K562 (cell line): ENCODE measurements at regions not wholly inside any gene's neighbourhood (a gene's known extent, or its start where the extent isn't known, plus 50 kb on each side); places are given as distances from the start of the nearest gene placed in this dataset.

Experiments used
- BRD4 ChIP-seq: fragments of 200-600 bp; sonication (generic); IDR thresholded peaks from 2 replicates; pipeline ENCODE4 v1.6.1; 2017; ENCODE audit warnings: inconsistent platforms
- CREM ChIP-seq: IDR thresholded peaks from 2 replicates; pipeline ENCODE4 v1.6.1; 2014; ENCODE audit warnings: antibody characterized with exemption, low read depth
- CSDE1 ChIP-seq, 2 experiments: fragments of 450-650 bp; IDR thresholded peaks; 2 replicates each; pipeline ENCODE4 v1.6.1; 2016; ENCODE audit warnings: mild to moderate bottlenecking in 1 of 2
- FOSL1 ChIP-seq: fragments of 200-800 bp; sonication (Bioruptor generic); conservative IDR thresholded peaks from 2 replicates; pipeline ENCODE4 v1.6.1; 2016; ENCODE audit warnings: missing genetic modification characterization, missing compliant biosample characterization
- HMG20B ChIP-seq: fragments of 250-450 bp; sonication (Bioruptor Pico); IDR thresholded peaks from 2 replicates; pipeline ENCODE4 v1.5.0; 2021; ENCODE audit warnings: mild to moderate bottlenecking
- IRF2 ChIP-seq: sonication (generic); formaldehyde crosslinking; IDR thresholded peaks from 2 replicates; pipeline ENCODE4 v1.8.1; 2022; ENCODE audit warnings: mild to moderate bottlenecking, missing genetic modification reagents
- KDM2B ChIP-seq: fragments of 250-450 bp; sonication (Bioruptor Pico); IDR thresholded peaks from 2 replicates; pipeline ENCODE4 v1.8.0; 2021; ENCODE audit warnings: mild to moderate bottlenecking, moderate library complexity
- KDM4B ChIP-seq, 2 experiments: fragments of 450-650 bp in 1 of 2; sonication (generic) in 1 of 2; IDR thresholded peaks; 2 replicates each; pipeline ENCODE4 v1.6.1; 2016 to 2017; ENCODE audit warnings: borderline replicate concordance in 2 of 2, antibody characterized with exemption in 1 of 2, low read depth in 1 of 2, mild to moderate bottlenecking in 1 of 2
- KLF13 ChIP-seq: fragments of 450-650 bp; IDR thresholded peaks from 2 replicates; pipeline ENCODE4 v1.6.1; 2016; ENCODE audit warnings: missing genetic modification characterization, low read depth, mild to moderate bottlenecking, missing compliant biosample characterization, moderate library complexity, borderline replicate concordance
- MEIS2 ChIP-seq: fragments of 450-650 bp; IDR thresholded peaks from 2 replicates; pipeline ENCODE4 v1.6.1; 2014; ENCODE audit warnings: mild to moderate bottlenecking; ENCODE audit not compliant: partially characterized antibody
- NFE2L1 ChIP-seq: fragments of 450-650 bp; IDR thresholded peaks from 2 replicates; pipeline ENCODE4 v1.6.1; 2016; ENCODE audit warnings: missing genetic modification characterization, low read depth, mild to moderate bottlenecking, missing compliant biosample characterization, moderate library complexity, borderline replicate concordance
- RFX1 ChIP-seq: fragments of 450-650 bp; IDR thresholded peaks from 2 replicates; pipeline ENCODE4 v1.6.1; 2016; ENCODE audit warnings: mild to moderate bottlenecking, moderate library complexity
- ZNF766 ChIP-seq: fragments of 200-800 bp; sonication (Bioruptor generic); conservative IDR thresholded peaks from 2 replicates; pipeline ENCODE4 v1.6.1; 2016; ENCODE audit warnings: missing genetic modification characterization, missing compliant biosample characterization
- TF ChIP-seq, protein P1 (sequence below), 2 experiments: fragments of 450-650 bp; IDR thresholded peaks; 2 replicates each; pipeline ENCODE4 v1.6.1; 2016; ENCODE audit warnings: mild to moderate bottlenecking in 2 of 2, borderline replicate concordance in 1 of 2, low read depth in 1 of 2, moderate library complexity in 1 of 2
- TF ChIP-seq, protein P2 (sequence below): sonication (generic); formaldehyde crosslinking; IDR thresholded peaks from 2 replicates; pipeline ENCODE4 v1.8.1; 2023; ENCODE audit warnings: mild to moderate bottlenecking, missing genetic modification reagents
- TF ChIP-seq, protein P3 (sequence below): fragments of 450-650 bp; conservative IDR thresholded peaks from 2 replicates; pipeline ENCODE4 v1.6.1; 2016; ENCODE audit warnings: missing genetic modification characterization, low read depth, mild to moderate bottlenecking, missing compliant biosample characterization, moderate library complexity

DNA sequence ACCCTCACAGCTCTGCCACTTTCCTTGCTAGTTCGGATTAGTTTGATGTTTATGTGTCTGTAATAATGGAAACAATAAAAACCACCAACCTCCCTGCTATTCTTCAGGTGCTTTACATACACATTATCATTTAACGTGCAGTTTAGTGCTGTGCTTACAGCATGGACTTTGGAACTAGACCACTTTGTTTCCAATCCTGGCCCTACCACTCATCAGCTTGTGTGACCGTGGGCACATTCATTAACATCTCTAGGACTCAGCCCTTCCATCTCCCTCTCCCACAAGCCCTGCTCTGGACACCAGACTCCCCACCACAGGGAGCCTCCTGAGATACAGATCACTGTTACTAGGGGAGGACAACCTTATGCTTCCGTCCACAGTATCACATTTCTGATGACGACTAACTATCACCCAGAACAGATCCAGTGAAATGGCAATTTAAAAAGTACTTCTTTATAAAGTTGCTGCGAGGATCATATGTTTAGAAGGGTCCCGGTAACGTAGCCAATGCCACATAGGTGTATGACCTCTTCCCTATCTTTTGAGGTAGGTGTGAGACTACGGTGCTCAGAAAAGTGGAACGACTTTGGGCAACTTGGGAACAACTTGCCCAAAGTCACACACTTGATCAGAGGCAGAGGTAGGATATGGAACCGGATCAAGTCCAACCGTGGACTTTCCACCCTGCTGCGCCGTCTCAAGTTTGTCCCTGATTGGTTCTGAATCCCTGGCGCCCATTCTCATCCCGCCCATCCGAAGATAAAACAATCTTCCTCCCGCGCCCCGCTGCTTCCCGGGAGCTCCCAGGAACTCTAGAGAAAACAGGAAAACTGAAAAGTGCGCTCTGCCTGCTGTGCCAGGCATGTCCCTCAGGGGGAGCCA, 132.4 kb upstream of the NIPBL start (continued):
- TF ChIP-seq KLF13, result no peak
- no peak for TF ChIP-seq KDM2B (CRISPR knock-in tag)
- 0 out of 2 replicates have a peak, but pooled peaks have one; percentile 42 for TF ChIP-seq CREM
- TF ChIP-seq HMG20B, result no peak
- TF ChIP-seq, protein P1, sequence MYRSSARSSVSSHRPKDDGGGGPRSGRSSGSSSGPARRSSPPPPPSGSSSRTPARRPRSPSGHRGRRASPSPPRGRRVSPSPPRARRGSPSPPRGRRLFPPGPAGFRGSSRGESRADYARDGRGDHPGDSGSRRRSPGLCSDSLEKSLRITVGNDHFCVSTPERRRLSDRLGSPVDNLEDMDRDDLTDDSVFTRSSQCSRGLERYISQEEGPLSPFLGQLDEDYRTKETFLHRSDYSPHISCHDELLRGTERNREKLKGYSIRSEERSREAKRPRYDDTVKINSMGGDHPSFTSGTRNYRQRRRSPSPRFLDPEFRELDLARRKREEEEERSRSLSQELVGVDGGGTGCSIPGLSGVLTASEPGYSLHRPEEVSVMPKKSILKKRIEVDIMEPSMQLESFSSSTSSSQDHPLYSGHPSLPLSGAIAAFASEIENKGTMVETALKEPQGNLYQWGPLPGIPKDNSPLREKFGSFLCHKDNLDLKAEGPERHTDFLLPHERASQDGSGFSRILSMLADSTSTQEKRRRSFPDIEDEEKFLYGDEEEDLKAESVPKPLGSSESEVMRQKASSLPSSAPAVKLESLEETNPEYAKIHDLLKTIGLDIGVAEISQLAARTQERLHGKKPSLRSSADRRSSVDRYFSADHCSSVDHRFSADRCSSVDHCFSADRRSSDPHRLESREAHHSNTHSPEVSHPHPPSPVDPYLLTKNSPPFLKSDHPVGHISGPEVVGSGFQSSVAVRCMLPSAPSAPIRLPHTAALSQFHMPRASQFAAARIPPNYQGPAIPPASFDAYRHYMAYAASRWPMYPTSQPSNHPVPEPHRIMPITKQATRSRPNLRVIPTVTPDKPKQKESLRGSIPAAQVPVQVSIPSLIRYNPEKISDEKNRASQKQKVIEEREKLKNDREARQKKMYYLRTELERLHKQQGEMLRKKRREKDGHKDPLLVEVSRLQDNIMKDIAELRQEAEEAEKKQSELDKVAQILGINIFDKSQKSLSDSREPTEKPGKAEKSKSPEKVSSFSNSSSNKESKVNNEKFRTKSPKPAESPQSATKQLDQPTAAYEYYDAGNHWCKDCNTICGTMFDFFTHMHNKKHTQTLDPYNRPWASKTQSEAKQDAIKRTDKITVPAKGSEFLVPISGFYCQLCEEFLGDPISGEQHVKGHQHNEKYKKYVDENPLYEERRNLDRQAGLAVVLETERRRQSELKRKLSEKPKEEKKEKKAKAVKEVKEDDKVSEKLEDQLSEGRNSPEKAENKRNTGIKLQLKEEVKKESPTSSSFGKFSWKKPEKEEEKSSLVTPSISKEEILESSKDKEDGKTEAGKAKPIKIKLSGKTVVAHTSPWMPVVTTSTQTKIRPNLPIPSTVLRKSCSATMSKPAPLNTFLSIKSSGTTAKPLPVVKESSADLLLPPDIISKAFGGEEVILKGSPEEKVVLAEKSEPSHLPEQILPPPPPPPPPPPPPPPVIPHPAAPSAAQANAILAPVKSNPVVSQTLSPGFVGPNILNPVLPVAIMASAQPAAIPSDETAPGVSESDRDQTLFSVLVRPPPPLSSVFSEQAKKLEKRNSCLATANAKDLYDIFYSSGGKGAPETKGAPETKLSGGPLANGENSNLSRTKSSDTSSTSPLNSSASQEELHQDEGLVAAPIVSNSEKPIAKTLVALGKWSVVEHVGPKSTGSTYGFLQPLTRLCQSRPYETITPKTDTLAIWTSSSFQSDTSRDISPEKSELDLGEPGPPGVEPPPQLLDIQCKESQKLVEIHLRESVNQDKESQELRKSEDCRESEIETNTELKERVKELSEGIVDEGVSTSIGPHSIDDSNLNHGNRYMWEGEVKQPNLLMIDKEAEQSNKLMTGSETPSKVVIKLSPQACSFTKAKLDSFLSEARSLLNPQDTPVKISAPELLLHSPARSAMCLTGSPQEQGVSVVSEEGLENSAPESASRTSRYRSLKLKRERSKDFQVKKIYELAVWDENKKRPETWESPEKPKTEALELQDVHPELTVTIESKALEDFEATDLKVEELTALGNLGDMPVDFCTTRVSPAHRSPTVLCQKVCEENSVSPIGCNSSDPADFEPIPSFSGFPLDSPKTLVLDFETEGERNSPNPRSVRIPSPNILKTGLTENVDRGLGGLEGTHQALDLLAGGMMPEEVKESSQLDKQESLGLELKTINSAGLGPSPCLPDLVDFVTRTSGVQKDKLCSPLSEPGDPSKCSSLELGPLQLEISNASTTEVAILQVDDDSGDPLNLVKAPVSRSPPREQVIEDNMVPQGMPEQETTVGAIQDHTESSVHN (IDR thresholded peaks at IDR 0.05; ENCODE audit: borderline replicate concordance in 1 of 2, low read depth in 1 of 2), result no peak
- TF ChIP-seq BRD4, result peak; percentile 74; the same call in 1 of the 2 replicates
- no peak for TF ChIP-seq FOSL1 (tag)
- TF ChIP-seq NFE2L1 (tag), result no peak
- TF ChIP-seq ZNF766 (CRISPR knock-in tag), result 0 out of 2 replicates have a peak, but pooled peaks have one; percentile 19
- peak; percentile 41 for TF ChIP-seq RFX1
- TF ChIP-seq, protein P2, sequence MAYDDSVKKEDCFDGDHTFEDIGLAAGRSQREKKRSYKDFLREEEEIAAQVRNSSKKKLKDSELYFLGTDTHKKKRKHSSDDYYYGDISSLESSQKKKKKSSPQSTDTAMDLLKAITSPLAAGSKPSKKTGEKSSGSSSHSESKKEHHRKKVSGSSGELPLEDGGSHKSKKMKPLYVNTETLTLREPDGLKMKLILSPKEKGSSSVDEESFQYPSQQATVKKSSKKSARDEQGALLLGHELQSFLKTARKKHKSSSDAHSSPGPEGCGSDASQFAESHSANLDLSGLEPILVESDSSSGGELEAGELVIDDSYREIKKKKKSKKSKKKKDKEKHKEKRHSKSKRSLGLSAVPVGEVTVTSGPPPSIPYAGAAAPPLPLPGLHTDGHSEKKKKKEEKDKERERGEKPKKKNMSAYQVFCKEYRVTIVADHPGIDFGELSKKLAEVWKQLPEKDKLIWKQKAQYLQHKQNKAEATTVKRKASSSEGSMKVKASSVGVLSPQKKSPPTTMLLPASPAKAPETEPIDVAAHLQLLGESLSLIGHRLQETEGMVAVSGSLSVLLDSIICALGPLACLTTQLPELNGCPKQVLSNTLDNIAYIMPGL (CRISPR knock-in tag), result no peak
- no peak for TF ChIP-seq MEIS2
- TF ChIP-seq CSDE1 (IDR thresholded peaks at IDR 0.05), result no peak
- TF ChIP-seq KDM4B (IDR thresholded peaks at IDR 0.05; ENCODE audit: borderline replicate concordance in 2 of 2, low read depth in 1 of 2), result no peak
- no peak for TF ChIP-seq IRF2 (CRISPR knock-in tag)
- TF ChIP-seq, protein P3, sequence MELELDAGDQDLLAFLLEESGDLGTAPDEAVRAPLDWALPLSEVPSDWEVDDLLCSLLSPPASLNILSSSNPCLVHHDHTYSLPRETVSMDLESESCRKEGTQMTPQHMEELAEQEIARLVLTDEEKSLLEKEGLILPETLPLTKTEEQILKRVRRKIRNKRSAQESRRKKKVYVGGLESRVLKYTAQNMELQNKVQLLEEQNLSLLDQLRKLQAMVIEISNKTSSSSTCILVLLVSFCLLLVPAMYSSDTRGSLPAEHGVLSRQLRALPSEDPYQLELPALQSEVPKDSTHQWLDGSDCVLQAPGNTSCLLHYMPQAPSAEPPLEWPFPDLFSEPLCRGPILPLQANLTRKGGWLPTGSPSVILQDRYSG (tag), result 0 out of 2 replicates have a peak, but pooled peaks have one; percentile 1
